GM12892 (cell line): ENCODE measurements at regions not wholly inside any gene's neighbourhood (a gene's known extent, or its start where the extent isn't known, plus 50 kb on each side); places are given as distances from the start of the nearest gene placed in this dataset.

ENCODE experiments used
- POLR2A ChIP-seq: IDR thresholded peaks from 2 replicates; pipeline ENCODE4 v1.6.1; 2011; ENCODE audit warnings: low read depth, low read length, control low read depth
- POLR2AphosphoS5 ChIP-seq: IDR thresholded peaks from 2 replicates; pipeline ENCODE4 v1.6.1; 2011; ENCODE audit warnings: low read depth, low read length, control low read depth

DNA sequence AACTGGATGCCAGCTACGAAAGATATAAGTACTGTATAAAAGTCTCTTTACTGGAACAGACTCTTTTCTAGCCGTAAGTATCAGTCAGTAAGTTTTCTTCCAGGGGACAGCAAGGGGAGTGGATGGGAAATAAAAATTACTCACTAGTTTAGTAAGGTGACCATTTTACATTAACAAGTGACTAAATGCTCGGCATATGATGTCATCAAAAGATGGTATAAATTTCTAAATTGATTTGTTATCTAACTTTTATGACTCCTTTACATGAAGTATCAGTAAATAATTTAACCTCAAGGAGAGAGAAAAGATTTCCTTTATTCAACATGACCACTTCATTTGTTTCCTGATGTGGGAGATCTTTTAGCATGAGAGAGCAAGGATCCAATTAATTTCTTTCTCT, 859.0 kb upstream of the LRRTM1 start:
- TF ChIP-seq POLR2A (no peak), POLR2AphosphoS5 (no peak)
